ENCODE measurements at regions not wholly inside any gene's neighbourhood (a gene's known extent, or its start where the extent isn't known, plus 50 kb on each side); places are given as distances from the start of the nearest gene placed in this dataset.

DNA sequence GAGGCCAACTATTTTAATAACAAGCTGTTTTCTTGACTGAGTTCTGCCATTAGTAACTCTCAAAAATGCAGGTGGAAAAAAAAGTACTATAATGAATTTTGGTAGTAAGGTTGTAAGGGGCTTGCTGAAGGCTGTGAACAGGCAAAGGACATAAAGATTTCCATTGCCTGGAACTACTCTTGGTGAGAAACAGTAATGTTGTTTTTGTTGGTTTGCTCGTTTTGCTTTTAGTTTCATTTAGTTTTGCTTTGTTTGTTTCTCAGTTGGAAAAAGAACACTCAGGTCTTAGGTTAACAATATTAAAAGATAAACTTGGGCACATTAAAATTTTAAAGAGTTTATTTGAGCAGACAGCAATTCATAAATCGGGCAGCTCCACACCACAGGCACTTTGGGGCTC, 824.5 kb upstream of the HTR2C start:
- TF ChIP-seq, protein P1, sequence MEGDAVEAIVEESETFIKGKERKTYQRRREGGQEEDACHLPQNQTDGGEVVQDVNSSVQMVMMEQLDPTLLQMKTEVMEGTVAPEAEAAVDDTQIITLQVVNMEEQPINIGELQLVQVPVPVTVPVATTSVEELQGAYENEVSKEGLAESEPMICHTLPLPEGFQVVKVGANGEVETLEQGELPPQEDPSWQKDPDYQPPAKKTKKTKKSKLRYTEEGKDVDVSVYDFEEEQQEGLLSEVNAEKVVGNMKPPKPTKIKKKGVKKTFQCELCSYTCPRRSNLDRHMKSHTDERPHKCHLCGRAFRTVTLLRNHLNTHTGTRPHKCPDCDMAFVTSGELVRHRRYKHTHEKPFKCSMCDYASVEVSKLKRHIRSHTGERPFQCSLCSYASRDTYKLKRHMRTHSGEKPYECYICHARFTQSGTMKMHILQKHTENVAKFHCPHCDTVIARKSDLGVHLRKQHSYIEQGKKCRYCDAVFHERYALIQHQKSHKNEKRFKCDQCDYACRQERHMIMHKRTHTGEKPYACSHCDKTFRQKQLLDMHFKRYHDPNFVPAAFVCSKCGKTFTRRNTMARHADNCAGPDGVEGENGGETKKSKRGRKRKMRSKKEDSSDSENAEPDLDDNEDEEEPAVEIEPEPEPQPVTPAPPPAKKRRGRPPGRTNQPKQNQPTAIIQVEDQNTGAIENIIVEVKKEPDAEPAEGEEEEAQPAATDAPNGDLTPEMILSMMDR (IDR thresholded peaks at IDR 0.05; ENCODE audit: low read length): no peak
- TF ChIP-seq EZH2 (IDR thresholded peaks at IDR 0.05; ENCODE audit: borderline replicate concordance, low read length): no peak

Data from OCI-LY1 (cell line).